Sigmoid colon (tissue), 4 donors: ENCODE measurements at regions not wholly inside any gene's neighbourhood (a gene's known extent, or its start where the extent isn't known, plus 50 kb on each side); places are given as distances from the start of the nearest gene placed in this dataset.

Experiments used
- EP300 ChIP-seq, 4 donors: sonication (generic); formaldehyde crosslinking; IDR thresholded peaks; one replicate each; pipeline ENCODE4 v1.6.1; 2017; ENCODE audit warnings: antibody characterized with exemption in 4 of 4
- POLR2A ChIP-seq, 2 donors: fragments of 450-650 bp; IDR thresholded peaks; one replicate each; pipeline ENCODE4 v1.6.1; 2016; ENCODE audit warnings: antibody characterized with exemption in 2 of 2, mild to moderate bottlenecking in 2 of 2, moderate library complexity in 2 of 2
- POLR2AphosphoS5 ChIP-seq, 4 donors: sonication (generic); formaldehyde crosslinking; IDR thresholded peaks; one replicate each; pipeline ENCODE4 v1.6.1; 2017; ENCODE audit warnings: antibody characterized with exemption in 4 of 4
- TF ChIP-seq, protein P1 (sequence below), 4 experiments: fragments of 450-650 bp in 3 of 4; fragments of 200-600 bp in 1 of 4; IDR thresholded peaks; one replicate each; pipeline ENCODE4 v1.5.1; 2016 to 2019; ENCODE audit warnings: antibody characterized with exemption in 4 of 4, mild to moderate bottlenecking in 3 of 4, moderate library complexity in 2 of 4

DNA sequence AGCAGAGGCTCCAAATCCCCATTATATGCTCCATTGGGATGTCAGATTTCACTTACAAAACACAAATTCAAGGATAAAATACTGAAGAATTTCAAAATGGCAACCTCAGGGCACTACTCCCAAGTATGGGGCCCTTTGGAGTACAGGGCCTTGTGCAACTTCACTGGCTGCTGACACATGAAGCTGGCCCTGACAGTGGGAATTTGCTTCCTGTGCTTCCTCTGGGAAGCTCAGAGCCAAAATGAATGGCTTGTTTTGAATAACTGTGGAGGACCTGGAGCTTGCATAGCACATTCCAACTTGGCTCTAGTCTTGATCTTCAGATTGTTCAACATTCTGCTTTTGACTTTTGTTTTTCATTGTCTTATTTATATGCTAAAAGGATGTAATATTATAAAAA lies 52.3 kb upstream of the HNF1B start:
- TF ChIP-seq, protein P1, sequence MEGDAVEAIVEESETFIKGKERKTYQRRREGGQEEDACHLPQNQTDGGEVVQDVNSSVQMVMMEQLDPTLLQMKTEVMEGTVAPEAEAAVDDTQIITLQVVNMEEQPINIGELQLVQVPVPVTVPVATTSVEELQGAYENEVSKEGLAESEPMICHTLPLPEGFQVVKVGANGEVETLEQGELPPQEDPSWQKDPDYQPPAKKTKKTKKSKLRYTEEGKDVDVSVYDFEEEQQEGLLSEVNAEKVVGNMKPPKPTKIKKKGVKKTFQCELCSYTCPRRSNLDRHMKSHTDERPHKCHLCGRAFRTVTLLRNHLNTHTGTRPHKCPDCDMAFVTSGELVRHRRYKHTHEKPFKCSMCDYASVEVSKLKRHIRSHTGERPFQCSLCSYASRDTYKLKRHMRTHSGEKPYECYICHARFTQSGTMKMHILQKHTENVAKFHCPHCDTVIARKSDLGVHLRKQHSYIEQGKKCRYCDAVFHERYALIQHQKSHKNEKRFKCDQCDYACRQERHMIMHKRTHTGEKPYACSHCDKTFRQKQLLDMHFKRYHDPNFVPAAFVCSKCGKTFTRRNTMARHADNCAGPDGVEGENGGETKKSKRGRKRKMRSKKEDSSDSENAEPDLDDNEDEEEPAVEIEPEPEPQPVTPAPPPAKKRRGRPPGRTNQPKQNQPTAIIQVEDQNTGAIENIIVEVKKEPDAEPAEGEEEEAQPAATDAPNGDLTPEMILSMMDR (IDR thresholded peaks at IDR 0.05) = no peak
- no peak for TF ChIP-seq POLR2A (IDR thresholded peaks at IDR 0.05)
- no peak for TF ChIP-seq EP300 (IDR thresholded peaks at IDR 0.05)
- no peak for TF ChIP-seq POLR2AphosphoS5 (IDR thresholded peaks at IDR 0.05)
